Stomach (tissue), 8 donors: ENCODE measurements at regions not wholly inside any gene's neighbourhood (a gene's known extent, or its start where the extent isn't known, plus 50 kb on each side); places are given as distances from the start of the nearest gene placed in this dataset.

Experiments
- DNase-seq, 2 donors: peaks; one replicate each; pipeline versions ENCODE4 v3.0.0 to v3.0.0-alpha.2; 2013 to 2019
- H3K27ac ChIP-seq, 5 donors: fragments of 200-600 bp in 4 of 5; sonication (generic) in 4 of 5; one replicate each; pipeline ENCODE4 v1.5.1; 2013 to 2019; ENCODE audit warnings: mild to moderate bottlenecking in 1 of 5, moderate library complexity in 1 of 5
- H3K27me3 ChIP-seq, 3 donors: fragments of 200-600 bp; sonication (generic); one replicate each; pipeline ENCODE4 v1.5.1; 2017 to 2019; ENCODE audit warnings: mixed run types in 1 of 3
- H3K36me3 ChIP-seq, 4 donors: fragments of 200-600 bp; sonication (generic); 1 replicate in 3 of 4; 2 replicates in 1 of 4; pipeline ENCODE4 v1.5.1; 2016 to 2019
- H3K4me1 ChIP-seq, 4 donors: fragments of 200-600 bp; sonication (generic); one replicate each; pipeline ENCODE4 v1.5.1; 2016 to 2019
- H3K4me3 ChIP-seq, 4 donors: fragments of 200-600 bp; sonication (generic) in 3 of 4; one replicate each; pipeline ENCODE4 v1.5.1; 2016 to 2019; ENCODE audit warnings: mild to moderate bottlenecking in 1 of 4
- H3K9me3 ChIP-seq, 4 donors: fragments of 200-600 bp; sonication (generic); one replicate each; pipeline ENCODE4 v1.5.1; 2016 to 2019
- CTCF ChIP-seq, 7 experiments: fragments of 450-650 bp in 4 of 7; fragments of 200-600 bp in 3 of 7; sonication (generic) in 3 of 7; IDR thresholded peaks; one replicate each; pipeline ENCODE4 v1.5.1; 2016 to 2019; ENCODE audit warnings: antibody characterized with exemption in 7 of 7, control low read depth in 2 of 7, mild to moderate bottlenecking in 1 of 7
- EP300 ChIP-seq: sonication (generic); formaldehyde crosslinking; IDR thresholded peaks from one replicate; pipeline ENCODE4 v1.6.1; 2017; ENCODE audit warnings: antibody characterized with exemption
- POLR2A ChIP-seq, 4 donors: fragments of 450-650 bp; IDR thresholded peaks; one replicate each; pipeline ENCODE4 v1.6.1; 2016; ENCODE audit warnings: antibody characterized with exemption in 4 of 4, control low read depth in 2 of 4, mild to moderate bottlenecking in 1 of 4, moderate library complexity in 1 of 4
- POLR2AphosphoS5 ChIP-seq, 3 donors: sonication (generic); formaldehyde crosslinking; IDR thresholded peaks; one replicate each; pipeline ENCODE4 v1.6.1; 2016; ENCODE audit warnings: antibody characterized with exemption in 3 of 3
- WGBS, 5 donors: extraction: QIAGEN DNeasy Blood & Tissue Kit in 3 of 5; methylation state at CpG; one replicate each; pipeline versions ENCODE4 v1.1.5 to v1.1.7; 2013 to 2018; 5-methylcytosine and 5-hydroxymethylcytosine counted together
- intact Hi-C: fragments of 100-400 bp; cut with DNase I; formaldehyde crosslinking; loops from one replicate; pipeline ENCODE4 v1.15.1; 2023; ENCODE audit warnings: low total_unique reads
- donor health status: healthy with polysubstance abuse.
- donor health status: Bipolar disorder and iron deficiency.
- donor health status: healthy.

DNA sequence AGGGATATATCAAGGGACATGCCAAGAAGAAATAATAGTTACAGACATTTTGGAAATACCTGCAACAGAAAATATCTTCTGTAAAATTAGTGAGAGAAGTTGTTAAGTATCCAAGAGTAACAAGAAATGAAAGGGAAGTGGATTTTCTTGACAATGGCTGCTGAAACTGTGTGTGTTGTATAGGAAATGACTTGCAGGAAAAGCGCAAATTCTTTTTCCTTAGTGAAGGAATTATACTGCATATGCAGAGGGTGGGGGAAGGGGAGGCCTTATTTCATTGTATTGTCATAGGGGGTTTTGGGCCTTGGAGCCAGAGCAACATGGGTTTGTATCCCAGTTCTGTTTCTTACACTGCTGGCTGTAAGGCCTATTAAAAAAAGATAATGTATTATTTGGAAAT lies 84.4 kb upstream of the DDHD1 start:
- Histone ChIP-seq H3K27ac (no peak overlapping the region), H3K27me3 (no peaks in the 10 kb centered on the region), H3K4me1 (no peaks in the 10 kb centered on the region), H3K4me3 (no peak overlapping the region), H3K9me3 (no peaks in the 10 kb centered on the region), H3K36me3 (no peaks in the 10 kb centered on the region)
- 61 to 92% (median 85%) methylated on average over 1 of the region's 1 CpG for WGBS, 5 donors
- peak in 1 of 2 donors; percentile 15 for DNase-seq
- TF ChIP-seq POLR2AphosphoS5 (IDR thresholded peaks at IDR 0.05) (no peak), CTCF (IDR thresholded peaks at IDR 0.05) (no peak), POLR2A (IDR thresholded peaks at IDR 0.05) (no peak), EP300 (no peak)
- intact Hi-C loops, result no loop called here

GRCh38 chr14:53236708-53237107 lies 83.6 kb upstream of the DDHD1 start:
- Histone ChIP-seq H3K4me1 (no peaks in the 10 kb centered on the region), H3K9me3 (no peaks in the 10 kb centered on the region), H3K27me3 (no peaks in the 10 kb centered on the region), H3K27ac (no peak overlapping the region), H3K4me3 (no peak overlapping the region), H3K36me3 (no peaks in the 10 kb centered on the region)
- 79 to 86% (median 82%) methylated on average over 3 of the region's 3 CpGs for WGBS, 5 donors
- intact Hi-C loops, result no loop called here
- DNase-seq, result no peak
- TF ChIP-seq POLR2AphosphoS5 (IDR thresholded peaks at IDR 0.05) (no peak), EP300 (no peak), POLR2A (IDR thresholded peaks at IDR 0.05) (no peak), CTCF (IDR thresholded peaks at IDR 0.05) (no peak)

DNA sequence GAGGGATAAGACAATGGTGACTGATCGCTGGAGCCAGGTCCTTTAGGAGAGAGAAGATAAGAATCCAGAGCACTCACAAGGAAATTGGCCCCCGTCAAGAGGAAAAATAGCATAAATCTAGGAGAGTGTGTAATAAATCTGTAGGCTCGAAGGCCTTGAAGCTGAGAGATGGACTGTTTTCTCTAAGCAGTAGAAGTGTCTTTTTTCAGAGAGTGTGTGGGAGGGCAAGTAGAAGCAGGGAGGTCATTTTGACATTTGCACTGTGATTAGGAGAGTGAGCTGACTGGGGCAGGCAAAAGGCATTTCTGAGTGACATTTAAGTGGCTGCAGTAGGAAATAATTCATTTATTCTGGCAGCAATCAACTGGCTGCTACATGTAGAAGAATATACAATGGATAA lies 78.0 kb upstream of the DDHD1 start:
- 52 to 62% (median 58%) methylated on average over 3 of the region's 3 CpGs for WGBS, 5 donors
- no peaks in the 10 kb centered on the region for H3K27me3 ChIP-seq
- intact Hi-C loops, result no loop called here

DNA sequence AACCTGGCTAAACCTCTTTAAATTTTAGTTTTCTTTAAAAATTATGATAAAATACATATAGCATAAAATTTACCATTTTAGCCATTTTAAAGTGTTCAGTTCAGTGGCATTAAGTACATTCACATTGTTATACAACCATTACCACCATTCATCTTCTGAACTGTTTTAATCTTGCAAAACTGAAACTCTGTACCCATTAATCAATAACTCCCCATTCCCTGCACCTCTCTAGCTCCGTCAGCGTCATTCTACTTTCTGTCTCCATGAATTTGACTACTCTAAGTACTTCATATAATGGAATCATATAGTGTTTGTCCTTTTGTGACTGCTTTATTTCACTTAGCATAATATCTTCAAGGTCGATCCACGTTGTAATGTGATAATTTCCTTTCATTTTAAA lies 75.8 kb upstream of the DDHD1 start:
- TF ChIP-seq POLR2A (IDR thresholded peaks at IDR 0.05), result no peak
- TF ChIP-seq POLR2AphosphoS5 (IDR thresholded peaks at IDR 0.05), result no peak
- TF ChIP-seq EP300, result no peak
- TF ChIP-seq CTCF (IDR thresholded peaks at IDR 0.05), result no peak
- DNase-seq, result no peak
- Histone ChIP-seq H3K36me3 (no peaks in the 10 kb centered on the region), H3K4me3 (no peak overlapping the region), H3K4me1 (no peaks in the 10 kb centered on the region), H3K9me3 (peaks cover 0 to 6% (median 0%) of the 10 kb centered on the region in 4 donors), H3K27me3 (no peaks in the 10 kb centered on the region), H3K27ac (no peak overlapping the region)
- intact Hi-C loops, result no loop called here
- 29 to 91% (median 60%) methylated on average over 4 of the region's 4 CpGs for WGBS, 5 donors

More for the DNA sequence above, 78.0 kb upstream of the DDHD1 start:
- H3K4me1 ChIP-seq, result no peaks in the 10 kb centered on the region
- TF ChIP-seq CTCF (IDR thresholded peaks at IDR 0.05), result no peak
- H3K36me3 ChIP-seq, result no peaks in the 10 kb centered on the region
- no peaks in the 10 kb centered on the region for H3K9me3 ChIP-seq
- H3K27ac ChIP-seq, result no peak overlapping the region
- DNase-seq, result no peak
- no peak overlapping the region for H3K4me3 ChIP-seq
